Hematopoietic multipotent progenitor cell (in vitro differentiated cells): ENCODE measurements at regions not wholly inside any gene's neighbourhood (a gene's known extent, or its start where the extent isn't known, plus 50 kb on each side); places are given as distances from the start of the nearest gene placed in this dataset.
"Not testable (repeated sequence)": the region's sequence is repeated elsewhere in the genome, so short reads cannot be mapped to it uniquely, and the experiment has no call there.

Experiments
- DNase-seq, 3 donors: peaks; one replicate each; pipeline ENCODE4 v3.0.0-alpha.2; 2011 to 2015; ENCODE audit warnings: low read depth in 2 of 3, low spot score in 2 of 3

DNA sequence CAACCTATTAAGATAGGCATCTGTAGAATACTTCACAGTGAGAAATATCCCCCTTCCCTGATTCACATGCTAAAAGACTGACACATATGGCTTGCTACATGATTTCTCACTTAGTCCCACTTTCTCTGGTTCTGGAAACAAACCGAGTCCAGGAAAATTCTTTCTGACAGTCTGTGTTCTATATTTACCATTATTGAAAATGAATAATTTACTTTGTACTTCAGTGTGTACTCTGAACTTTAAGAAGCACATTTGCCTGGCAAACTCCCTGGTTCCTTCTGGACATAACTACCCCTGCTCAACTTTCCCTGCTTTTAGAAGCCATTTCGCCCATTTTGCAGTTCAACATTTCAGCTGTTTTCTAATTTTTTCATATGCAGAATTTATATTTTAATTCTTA lies 53.6 kb downstream of the APCS start:
- DNase-seq: no peak

DNA sequence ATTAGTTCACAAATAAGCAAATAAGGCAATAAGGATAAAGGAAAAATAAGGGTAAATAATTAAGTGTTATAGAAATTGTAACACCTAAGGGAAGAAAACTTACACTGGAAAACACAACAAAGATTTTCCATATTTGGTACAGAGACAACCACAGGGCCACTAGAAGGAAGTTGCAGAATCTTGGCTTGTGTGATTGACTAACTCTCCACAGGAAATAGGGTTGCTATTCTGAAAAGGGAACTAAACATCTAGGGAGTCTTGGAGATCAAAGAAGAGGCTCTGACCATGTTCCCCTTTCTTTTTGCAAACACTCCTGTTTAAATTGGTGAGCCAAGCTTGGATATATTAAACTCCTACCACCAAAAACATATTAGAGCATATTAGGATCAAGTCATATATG lies 59.1 kb downstream of the APCS start:
- peak in 2 of 3 donors; percentile 36 to 78 for DNase-seq

DNA sequence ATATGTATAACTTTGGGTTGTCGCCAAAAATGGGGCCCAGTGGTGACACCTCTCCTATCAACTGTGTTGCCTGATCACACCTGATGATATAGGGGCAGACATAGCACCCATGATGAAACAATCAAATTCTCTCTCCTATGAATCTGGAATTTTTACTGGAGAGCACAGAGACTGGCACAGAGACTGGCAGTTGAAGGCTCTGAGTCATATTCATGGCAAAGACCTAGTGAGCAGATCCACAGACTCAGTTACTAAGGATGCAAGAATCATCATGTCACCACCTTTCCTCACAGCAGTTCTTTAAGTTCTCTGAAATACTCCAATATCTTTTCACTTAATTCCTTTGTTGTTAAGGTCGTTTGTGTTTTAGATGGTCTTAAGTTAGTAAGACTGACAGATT lies 60.0 kb downstream of the APCS start:
- no peak for DNase-seq

DNA sequence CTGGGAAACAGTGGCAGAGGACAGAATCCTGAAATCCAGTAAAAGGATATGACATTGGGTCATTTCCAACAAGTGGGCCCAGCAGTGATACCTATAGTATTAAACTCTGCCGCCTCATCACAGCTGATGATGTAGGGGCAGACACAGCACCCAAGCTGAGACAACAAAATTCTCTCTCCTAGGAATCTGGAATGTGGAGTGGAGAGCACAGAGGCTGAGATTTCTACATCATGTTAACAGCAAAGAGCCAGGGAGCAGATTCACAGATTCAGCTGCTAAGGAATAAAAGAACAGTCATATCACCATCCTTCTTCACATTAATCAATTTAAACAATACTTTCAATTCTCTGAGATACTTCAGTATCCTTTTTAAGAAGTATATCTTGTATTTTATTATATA lies 61.9 kb downstream of the CRP start:
- no peak for DNase-seq

DNA sequence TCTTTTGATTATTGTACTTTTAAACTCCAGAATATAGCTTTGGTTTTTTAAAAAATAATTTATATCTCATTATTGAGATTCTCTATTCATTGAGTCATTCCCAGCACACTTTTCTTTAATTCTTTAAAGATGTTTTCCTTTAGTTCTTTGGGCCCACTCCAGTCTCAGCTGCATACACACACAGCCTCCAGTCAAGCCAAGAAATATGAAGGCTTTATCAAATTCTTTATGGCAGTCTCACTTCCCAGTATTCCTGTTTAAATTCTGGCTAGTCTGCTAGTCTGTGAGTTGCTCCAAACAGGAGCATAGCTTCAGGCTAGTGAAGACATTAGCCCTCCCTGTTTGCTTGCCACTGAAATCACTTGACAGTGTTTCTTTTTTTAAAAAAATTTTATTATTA lies 61.2 kb downstream of the CRP start:
- DNase-seq: no peak

DNA sequence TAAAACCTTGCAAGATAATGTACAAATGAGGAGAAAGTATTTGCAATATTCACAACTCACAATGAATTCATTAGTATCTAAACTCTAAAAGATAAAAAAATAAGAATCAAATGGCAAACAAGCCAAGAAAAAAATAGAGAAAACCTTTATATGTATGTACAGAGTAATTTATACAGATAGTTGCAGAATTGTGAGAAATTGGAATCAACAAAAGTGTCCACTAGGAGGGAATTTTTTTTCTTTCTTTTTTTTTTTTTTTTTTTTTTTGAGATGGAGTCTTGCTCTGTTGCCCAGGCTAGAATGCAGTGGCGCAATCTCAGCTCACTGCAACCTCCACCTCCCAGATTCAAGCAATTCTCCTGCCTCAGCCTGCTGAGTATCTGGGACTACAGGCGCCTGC lies 56.9 kb downstream of the CRP start:
- not testable (repeated sequence) for DNase-seq
